GM19467 (cell line): ENCODE measurements at regions not wholly inside any gene's neighbourhood (a gene's known extent, or its start where the extent isn't known, plus 50 kb on each side); places are given as distances from the start of the nearest gene placed in this dataset.
"Not testable (repeated sequence)": the region's sequence is repeated elsewhere in the genome, so short reads cannot be mapped to it uniquely, and the experiment has no call there.

Experiments
- ATAC-seq: cut with Tn5 transposase; IDR thresholded peaks from one replicate; pipeline ENCODE4 v1.9.1; 2021; ENCODE audit warnings: mild to moderate bottlenecking, moderate library complexity; ENCODE audit not compliant: unreplicated experiment

DNA sequence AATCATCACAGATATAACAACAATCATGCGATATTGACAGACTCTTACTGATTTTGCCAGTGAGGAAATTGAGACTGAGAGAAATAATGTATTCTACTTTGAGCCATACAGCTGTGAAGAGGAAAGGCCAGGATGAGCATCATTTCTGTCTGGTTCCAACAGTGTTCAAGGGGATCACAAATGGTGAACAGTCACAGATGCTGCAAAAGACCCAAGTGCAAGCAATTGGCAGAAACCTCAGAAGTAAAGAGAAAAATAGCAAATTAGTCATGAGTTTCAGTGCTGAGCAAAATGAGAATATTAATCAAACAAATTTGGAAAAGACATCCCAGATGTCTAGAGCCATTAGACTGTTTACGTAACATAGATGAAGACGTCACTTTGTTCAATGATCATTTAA is 114.1 kb downstream of the RAB38 start:
- ATAC-seq = no peak

DNA sequence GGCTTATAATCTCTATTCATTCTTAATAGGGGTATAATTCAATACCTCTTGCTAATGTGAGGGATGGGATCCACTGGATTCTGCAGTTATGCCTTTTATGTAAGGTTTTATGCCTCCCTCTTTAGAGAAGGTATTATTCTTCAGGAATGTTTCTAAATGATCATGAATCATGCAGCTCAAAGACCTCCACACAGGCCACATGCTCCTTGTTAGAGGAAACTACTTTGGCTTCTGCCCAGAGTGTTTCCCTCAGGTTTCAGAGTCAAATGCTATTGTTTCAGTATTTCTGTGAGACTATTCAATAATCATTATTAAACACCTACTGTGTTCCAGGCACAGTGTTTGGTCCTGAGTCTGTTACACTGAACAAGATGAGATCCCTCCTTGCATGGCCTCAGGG is 115.9 kb downstream of the RAB38 start:
- no peak for ATAC-seq

DNA sequence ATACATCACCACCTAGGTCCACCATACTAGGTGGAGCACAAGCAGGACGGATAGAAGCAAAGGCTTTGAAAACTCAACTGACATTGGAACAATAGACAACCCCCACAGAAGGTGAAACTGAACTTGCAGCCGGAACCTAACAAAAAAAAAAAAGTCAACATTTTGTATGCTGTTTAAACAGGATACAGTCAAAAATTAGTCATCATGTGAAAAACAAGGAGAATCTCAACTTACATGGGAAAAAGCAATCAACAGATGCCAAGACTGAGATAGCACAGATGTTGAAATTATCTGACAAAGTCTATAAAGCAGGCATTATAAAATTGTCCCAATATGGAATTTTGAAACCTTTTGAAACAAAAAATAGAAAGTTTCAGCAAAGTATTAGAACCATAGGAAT is 123.8 kb downstream of the RAB38 start:
- no peak for ATAC-seq

DNA sequence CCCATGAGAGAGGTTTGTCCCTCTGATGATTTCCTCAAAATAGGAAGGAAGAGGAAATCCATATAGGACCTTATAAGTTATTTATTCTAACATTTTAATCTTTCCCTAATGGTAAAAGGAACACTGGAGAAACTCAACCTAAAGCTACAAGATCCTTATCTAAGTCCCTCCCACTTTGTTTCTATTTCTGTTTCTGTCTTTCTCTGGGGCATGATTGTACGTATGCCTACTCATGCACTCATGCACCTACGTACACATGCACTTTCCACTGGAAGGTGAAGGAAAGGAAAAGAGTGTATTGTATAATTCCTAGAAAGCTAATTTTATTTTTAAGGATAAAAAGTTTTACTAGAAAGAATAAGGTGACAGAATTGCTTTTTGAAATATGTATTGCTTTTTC is 125.0 kb downstream of the RAB38 start:
- no peak for ATAC-seq

DNA sequence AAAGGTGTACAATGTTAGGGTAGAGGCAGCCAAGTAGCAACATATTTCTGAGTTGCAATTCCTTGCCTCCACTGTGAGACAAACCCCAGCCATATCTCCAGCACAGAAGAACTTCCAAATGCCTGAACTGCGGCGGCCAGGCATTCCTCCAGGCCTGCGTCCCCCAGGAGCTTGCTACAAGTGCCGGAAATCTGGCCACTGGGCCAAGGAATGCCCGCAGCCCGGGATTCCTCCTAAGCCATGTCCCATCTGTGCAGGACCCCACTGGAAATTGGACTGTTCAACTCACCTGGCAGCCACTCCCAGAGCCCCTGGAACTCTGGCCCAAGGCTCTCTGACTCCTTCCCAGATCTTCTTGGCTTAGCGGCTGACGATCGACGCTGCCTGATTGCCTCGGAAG is 130.0 kb downstream of the RAB38 start:
- not testable (repeated sequence) for ATAC-seq

DNA sequence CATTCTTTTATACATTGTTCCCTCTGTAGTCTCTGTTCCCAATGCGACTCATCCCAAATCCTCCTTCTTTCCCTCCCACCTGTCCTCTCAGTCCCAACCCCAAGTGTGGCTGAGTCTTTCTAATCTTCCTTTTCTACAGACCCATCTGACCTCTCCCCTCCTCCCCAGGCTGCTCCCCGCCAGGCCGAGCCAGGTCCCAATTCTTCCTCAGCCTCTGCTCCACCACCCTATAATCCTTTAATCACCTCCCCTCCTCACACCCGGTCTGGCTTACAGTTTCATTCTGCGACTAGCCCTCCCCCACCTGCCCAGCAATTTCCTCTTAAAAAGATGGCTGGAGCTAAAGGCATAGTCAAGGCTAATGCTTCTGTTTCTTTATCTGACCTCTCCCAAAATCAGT is 130.6 kb downstream of the RAB38 start:
- ATAC-seq = not testable (repeated sequence)

DNA sequence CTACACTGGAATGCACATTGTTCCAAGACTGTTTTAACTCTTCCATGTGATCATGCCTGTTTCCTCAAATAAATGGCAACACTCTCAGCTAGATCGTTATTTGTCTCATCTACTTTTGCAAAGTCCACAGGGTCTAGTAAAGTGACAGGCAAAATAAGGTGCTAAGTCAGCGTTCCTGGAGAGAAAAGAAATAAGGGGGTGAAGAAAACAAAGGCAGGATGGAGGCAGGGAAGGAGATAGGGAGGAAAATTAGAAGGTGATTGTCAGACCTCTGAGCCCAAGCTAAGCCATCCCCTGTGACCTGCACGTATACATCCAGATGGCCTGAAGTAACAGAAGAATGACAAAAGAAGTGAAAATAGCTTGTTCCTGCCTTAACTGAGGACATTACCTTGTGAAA is 132.1 kb downstream of the RAB38 start:
- ATAC-seq = no peak

DNA sequence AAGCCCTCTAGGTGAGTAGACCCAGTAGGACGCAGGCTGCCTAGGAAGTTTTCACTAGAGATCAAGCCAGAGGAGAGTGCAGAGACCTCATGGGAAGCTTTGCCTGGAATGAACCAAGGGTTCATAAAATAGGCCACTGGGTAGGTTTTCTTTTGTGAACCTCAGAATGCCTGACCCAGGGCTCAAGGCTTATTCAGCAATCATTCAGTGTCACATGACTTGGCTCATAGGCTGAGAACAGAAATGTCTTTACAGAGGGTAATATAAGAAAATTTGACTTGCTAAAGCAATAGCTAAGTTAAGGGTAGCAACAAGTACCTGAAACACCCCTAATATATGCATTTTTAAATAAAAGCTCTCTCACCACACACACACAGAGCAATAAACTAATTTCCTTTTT is 132.6 kb downstream of the RAB38 start:
- ATAC-seq = no peak

DNA sequence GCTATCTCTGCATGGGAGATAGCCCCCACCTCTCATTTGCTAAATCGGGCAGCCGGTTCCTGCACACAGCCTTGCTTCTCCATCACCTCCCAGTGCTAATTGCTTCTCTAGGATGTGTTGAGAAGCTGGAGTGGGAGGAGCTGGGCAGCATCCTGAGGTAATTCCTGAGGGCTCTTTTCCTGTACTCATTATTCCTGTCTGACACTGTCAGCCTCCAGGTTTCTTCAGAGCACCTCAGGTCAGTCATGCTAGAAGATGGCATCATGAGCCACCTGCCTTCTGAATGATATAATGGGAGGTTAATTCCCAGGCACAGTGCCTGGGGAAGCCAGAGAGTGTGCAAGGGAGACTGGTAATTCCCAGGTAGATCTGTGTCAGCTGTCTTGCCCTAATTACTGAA is 133.0 kb downstream of the RAB38 start:
- no peak for ATAC-seq

DNA sequence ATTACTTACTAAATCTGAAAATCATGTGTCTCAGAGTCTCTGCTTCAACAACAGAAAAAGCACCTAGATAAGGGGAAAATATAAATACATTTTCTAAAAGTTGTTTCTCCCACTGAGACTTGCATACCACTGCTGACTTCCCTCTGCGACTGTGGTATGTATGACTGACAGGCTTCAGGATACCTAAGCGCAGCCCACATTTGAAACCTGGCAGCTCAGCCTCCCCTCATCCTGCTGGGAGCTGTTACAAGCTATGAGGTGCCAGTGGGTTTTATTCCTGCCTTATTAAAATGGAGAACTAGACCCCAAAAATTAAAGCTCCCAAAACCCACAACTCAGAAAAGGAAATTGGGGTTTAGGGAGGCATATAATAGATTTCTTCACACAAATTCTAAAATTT is 133.6 kb downstream of the RAB38 start:
- no peak for ATAC-seq

DNA sequence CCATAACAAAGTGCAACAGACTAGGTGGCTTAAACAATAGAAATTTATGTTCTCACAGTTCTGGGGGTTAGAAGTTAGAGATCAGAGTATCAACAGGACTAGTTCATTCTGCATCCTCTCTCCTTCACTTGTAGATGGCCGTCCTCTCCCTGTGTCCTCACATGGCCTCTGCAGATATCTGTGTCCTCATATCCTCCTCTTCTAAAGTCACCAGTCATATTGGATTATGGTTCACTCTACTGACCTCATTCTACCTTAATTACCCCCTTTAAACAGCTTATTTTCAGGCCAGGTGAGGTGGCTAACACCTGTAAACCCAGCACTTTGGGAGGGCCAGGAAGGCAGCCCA is 135.1 kb downstream of the RAB38 start:
- no peak for ATAC-seq

DNA sequence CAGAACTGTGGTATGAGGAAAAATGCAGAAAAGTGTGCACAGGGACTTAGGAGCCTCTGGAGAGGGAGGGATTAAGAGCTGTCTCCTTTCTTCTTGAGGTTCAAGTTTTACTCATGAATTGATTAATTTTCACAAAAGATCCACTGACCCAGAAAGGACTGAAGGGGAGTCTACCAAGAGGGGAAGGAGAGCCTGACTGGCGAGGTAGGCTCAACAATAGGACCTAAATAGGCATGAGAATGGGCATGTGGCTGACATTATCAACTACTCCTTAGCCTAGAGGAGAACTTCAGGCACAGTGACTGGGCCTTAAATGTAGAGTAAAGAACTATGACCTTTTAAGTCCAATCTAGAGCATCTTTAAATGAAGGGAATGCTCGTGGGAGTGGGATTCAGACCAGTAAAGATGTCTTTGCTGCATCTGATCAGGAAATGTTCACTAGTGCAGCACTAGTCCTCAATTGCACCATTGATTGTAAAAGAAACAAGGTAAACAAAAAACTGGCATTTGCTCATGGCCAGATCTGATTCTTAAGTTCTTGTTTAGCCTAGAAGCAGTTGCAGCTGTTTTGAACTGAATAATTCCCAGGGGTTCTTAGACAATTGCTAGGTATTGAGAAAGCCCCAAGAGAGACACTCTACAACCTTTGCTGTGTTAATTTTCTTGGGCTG is 135.6 kb downstream of the RAB38 start:
- no peak for ATAC-seq

DNA sequence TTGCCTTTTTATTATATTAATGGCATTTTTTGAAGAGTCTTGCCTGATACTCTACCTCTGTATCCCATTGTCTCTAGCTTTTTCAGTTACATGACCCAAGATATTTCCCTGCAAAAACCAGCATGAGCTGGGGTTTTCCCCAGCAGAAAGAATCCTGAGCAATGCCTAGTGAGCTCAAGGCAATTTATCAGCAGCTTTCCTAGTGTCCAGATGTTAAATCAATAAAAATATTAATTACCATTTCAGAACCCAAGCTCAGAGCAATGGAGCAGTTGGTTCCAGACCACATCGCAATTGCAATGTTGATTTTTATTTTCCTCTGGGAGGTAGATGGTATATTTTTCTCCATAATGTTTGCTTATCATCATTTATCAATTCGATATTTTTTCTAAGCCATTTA is 137.2 kb downstream of the RAB38 start:
- no peak for ATAC-seq

DNA sequence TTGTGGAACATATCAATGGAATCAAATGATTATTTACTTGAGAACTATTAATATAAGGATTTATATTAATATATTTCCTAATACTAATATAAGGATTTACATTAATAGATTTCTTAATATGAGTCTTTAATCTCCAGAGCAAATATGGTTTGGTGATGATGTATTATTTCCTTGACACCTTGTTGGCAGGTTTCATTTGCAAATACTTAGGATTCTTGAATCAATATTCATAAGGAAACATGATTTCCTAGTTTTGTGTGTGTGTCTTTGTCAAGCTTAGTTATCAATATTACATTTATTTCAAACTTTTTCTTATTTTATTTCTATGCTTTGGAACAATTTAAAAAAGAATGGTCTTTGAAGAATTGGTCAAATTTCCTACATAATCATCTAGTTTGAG is 138.5 kb downstream of the RAB38 start:
- no peak for ATAC-seq

DNA sequence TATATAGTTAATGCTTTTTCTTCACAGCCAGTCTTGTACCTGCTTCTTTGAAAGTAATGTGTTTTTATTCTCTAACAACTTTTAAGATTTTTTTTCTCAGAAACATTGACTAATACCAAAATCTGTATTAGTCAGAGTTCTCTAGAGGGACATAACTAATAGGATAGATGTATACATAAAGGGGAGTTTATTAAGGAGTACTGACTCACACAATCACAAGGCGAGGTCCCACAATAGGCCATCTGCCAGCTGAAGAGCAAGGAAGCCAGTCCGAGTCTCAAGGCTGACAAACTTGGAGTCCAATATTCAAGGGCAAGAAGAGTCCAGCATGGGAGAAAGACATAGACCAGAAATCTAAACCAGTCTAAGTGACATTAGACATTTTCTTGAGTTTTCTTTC is 140.0 kb downstream of the RAB38 start:
- ATAC-seq = no peak

DNA sequence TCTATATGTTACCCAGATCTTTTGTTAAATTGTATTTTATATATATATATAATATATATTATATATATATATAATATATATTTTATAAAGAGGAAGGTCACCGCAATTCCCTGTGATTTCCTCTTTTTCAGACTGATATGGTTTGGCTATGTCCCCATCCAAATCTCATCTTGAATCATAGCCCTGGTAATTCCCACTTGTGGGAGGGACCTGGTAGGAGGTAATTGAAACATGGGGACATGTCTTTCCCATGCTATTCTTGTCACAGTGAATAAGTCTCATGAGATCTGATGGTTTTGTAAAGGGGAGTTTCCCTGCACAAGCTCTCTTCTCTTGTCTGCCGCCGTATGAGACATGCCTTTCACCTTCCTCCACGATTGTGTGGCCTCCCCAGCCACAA is 157.6 kb downstream of the RAB38 start:
- no peak for ATAC-seq

DNA sequence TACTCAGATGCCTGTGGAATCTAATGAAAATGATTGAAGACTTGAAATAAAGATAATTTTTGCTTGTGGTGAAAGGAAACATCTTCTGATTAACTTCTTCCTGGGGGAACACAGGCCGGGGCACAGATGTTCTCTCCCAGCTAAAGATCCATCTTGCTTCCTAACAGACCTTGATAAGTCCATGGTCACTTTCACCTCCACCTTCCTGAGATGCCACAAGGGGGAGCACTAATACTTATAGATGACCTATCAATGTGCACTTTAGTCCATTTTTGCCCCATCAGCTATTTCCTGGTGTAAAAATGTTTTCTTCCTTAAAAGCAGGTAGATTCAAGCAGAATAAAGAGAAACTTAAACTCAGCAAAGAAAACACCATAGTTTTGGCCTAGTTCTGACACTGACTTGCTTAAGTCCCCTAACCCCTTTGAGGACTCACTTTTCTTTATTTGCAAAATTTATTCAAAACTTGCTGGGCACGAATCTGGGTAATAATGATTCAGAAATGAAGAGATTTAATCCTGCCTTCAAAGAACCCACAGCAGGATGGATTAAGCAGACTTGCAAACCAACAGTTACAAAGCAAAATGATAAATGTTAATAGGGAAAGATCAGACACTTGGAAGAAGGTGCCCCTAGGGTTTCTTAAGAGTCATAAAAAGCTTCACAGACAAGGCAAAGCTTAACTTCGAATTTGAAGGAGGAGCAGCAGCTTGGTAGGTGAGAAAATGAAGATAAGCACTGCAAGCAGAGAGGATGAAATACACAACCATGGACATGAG is 158.7 kb downstream of the RAB38 start:
- ATAC-seq = peak; percentile 92

DNA sequence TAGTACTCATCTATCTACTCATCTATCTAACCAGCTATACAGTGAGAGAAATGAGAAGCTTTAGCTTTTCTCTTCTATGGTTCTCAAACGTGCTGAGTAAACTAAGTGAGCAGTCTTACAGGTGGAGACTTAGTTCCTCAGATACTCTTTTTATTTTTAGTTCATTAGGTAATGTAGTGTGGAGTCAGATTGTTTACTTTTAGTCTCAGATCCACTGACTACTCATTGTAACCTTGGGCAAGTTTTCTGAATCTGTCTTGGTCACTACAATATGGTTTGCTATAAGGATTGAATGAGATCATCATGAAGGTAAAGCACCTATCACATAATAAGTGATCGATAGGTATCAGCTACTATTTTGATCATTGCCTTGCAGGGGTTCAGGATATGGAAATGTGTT is 160.1 kb downstream of the RAB38 start:
- no peak for ATAC-seq

DNA sequence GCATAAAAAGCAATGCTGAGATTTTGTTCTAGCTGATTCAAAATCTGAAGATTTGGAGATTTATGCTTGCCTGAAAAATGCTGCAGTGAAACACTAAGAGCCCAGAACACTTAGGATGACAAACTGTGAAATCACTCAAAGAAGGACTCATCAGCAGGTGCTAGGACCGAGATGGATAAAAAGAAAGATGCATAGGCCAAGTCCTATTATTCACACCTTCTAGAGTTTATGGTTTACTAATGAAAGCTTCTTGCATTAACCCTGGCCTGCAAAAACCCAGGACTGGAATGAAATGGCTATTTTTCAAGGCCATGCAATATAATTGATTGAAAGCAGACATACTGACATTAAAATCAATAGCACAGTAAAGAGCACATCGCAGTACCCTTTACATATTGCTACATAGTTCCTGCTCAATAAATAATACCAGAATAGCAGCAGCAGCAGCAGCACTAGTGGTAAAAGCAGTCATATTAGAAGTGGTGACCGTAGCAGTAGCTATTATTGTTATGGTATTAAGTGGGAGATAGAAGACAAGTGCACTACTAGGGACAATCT is 161.7 kb downstream of the RAB38 start:
- ATAC-seq = no peak

DNA sequence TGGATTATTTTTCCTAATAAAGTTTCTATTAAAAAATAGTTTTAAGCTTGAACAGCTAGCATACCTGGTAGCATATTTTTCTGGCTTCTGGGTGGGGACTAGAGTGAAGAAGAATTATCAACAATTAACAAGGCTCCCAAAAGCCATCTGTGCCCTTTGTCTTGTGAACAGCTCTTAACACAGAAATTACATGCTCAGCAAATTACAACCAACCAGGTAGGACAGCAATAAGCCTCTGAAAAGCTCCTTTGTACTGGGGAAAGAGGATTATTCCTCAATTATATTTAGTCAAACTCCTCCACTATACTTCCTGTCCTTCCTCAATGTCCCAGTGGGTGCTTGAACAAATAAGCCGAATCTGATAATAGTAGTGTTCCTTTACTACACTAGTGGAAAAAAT is 162.8 kb downstream of the RAB38 start:
- ATAC-seq = no peak

DNA sequence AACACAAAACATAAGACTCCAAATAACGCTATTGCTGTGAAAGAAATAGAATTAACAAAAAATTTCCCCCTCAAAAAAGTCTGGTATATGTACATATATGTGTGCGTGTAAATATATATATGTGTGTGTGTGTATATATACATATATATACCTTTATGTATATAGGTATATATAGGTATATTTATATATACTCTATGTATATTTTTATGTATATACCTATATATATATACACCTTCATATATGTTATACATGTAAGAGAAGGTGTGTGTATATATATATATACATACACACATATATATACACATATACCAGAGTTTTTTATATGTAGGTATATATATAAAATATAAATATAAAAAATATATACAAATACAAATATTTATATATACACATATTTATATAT is 199.2 kb downstream of the RAB38 start:
- ATAC-seq = no peak

DNA sequence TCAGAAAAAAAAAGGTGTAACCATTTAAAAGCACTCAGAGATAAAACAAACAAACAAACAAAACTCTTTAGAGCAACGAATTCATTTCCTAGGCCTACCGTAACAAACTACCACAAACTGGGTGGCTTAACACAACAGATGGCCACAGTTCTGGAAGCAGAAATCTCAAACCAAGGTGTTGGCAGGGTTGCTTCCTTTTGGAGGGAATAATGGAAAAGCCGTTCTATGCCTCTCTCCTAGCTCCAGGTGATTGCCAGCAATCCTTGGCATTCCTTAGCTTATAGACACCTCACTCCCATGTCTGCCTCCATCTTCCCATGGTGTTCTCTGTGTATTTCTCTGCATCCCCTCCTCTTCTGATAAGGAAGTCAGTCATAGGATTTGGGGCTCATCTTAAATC is 200.4 kb downstream of the RAB38 start:
- ATAC-seq = no peak

DNA sequence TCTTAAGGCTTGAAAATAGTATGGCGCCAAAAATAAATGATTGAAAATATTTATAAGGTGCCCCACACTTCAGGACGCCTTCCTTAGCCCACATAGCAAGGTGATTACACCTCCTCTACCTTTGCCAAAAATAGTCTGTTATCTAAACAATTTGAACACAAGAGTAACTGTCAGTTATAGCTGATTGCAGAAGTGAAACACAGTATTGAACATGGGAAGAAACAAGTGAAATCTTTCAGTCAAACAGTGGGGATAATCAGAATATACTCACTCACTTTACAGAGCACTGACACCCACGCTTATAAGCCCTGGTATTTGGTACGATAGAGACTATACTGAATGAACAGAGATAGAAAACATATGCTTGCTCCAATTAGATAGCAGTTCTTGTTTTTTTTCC is 203.1 kb downstream of the RAB38 start:
- peak; percentile 57 for ATAC-seq
